Spleen (tissue), 7 donors: ENCODE measurements at regions not wholly inside any gene's neighbourhood (a gene's known extent, or its start where the extent isn't known, plus 50 kb on each side); places are given as distances from the start of the nearest gene placed in this dataset.

ENCODE experiments used
- CTCF ChIP-seq, 11 experiments: fragments of 200-600 bp in 7 of 11; fragments of 450-650 bp in 4 of 11; sonication (generic) in 4 of 11; IDR thresholded peaks in 8 of 11; conservative IDR thresholded peaks in 3 of 11; 1 replicate in 7 of 11; 2 replicates in 4 of 11; pipeline versions ENCODE4 v1.4.0 to v1.8.0; 2016 to 2021; ENCODE audit warnings: antibody characterized with exemption in 11 of 11, inconsistent platforms in 4 of 11, mild to moderate bottlenecking in 1 of 11
- POLR2A ChIP-seq, 3 donors: fragments of 450-650 bp; IDR thresholded peaks; one replicate each; pipeline ENCODE4 v1.5.1; 2017; ENCODE audit warnings: antibody characterized with exemption in 3 of 3, mild to moderate bottlenecking in 1 of 3
- donor health status: DM: no; HTN: no; CAD: no; lungs with moderate emphysema.
- donor health status: DM: no; HTN: no; CAD: no.
- donor health status: DM: no; HTN: no; CAD: no.

- TF ChIP-seq CTCF (IDR thresholded peaks at IDR 0.05 in 8 of 11, conservative IDR thresholded peaks at IDR 0.05 in 3 of 11) (no peak), POLR2A (IDR thresholded peaks at IDR 0.05) (no peak)
Measured at GRCh38 chr18:70457223-70457622, 168.4 kb downstream of the SOCS6 start.
